Stomach (tissue), 4 donors: ENCODE measurements at regions not wholly inside any gene's neighbourhood (a gene's known extent, or its start where the extent isn't known, plus 50 kb on each side); places are given as distances from the start of the nearest gene placed in this dataset.

Experiments
- CTCF ChIP-seq, 7 experiments: fragments of 450-650 bp in 4 of 7; fragments of 200-600 bp in 3 of 7; sonication (generic) in 3 of 7; IDR thresholded peaks; one replicate each; pipeline ENCODE4 v1.5.1; 2016 to 2019; ENCODE audit warnings: antibody characterized with exemption in 7 of 7, control low read depth in 2 of 7, mild to moderate bottlenecking in 1 of 7
- POLR2A ChIP-seq, 4 donors: fragments of 450-650 bp; IDR thresholded peaks; one replicate each; pipeline ENCODE4 v1.6.1; 2016; ENCODE audit warnings: antibody characterized with exemption in 4 of 4, control low read depth in 2 of 4, mild to moderate bottlenecking in 1 of 4, moderate library complexity in 1 of 4
- POLR2AphosphoS5 ChIP-seq, 3 donors: sonication (generic); formaldehyde crosslinking; IDR thresholded peaks; one replicate each; pipeline ENCODE4 v1.6.1; 2016; ENCODE audit warnings: antibody characterized with exemption in 3 of 3

- TF ChIP-seq CTCF (IDR thresholded peaks at IDR 0.05) (no peak), POLR2A (IDR thresholded peaks at IDR 0.05) (no peak), POLR2AphosphoS5 (IDR thresholded peaks at IDR 0.05) (no peak)
These were observed 196.0 kb upstream of the NPY2R start for GRCh38 chr4:155012469-155012868.
